NCI-H460 (cell line): ENCODE measurements at regions not wholly inside any gene's neighbourhood (a gene's known extent, or its start where the extent isn't known, plus 50 kb on each side); places are given as distances from the start of the nearest gene placed in this dataset.

Experiments
- DNase-seq: peaks from one replicate; pipeline ENCODE4 v3.0.0-alpha.2; 2016; ENCODE audit warnings: low read depth; ENCODE audit errors: extremely low read depth

DNA sequence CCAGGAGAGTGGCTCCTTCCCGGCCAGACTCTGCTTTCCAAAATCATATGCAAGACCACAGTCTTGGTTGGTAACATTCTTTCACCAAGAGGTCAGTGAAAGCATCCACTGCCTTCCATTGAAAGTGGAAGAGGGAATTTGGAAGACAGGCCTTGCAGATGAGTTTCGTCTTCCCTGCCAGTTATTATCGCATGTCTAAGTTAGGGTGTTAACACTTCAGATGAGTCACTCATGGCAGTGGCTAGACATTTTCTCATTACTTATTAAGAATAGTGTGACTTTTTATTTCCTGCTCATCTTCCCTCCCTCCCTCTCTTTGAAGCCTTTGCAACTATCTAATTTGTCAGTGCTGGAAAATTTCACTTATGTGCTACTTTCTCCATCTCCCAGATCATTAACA lies 102.9 kb upstream of the EPB41L3 start:
- no peak for DNase-seq

DNA sequence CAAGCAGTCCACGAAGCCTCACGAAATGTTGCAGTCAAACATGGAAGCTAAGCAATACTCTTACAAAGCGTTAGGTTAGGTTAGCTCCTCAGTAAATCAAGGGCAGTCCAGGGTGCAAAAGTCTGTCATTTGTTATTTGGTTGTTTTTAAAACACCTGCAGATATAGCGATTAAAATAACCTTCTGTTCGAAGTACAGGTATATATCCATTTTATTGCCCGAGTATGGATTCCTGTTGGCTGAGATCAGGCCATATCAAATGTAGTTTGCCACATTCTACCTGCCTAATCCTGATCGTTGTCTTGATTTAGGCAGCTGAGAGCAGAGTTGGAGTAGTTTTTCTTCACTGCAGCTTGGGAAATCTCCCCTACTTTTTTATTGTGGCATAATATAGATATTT lies 99.5 kb upstream of the EPB41L3 start:
- no peak for DNase-seq

DNA sequence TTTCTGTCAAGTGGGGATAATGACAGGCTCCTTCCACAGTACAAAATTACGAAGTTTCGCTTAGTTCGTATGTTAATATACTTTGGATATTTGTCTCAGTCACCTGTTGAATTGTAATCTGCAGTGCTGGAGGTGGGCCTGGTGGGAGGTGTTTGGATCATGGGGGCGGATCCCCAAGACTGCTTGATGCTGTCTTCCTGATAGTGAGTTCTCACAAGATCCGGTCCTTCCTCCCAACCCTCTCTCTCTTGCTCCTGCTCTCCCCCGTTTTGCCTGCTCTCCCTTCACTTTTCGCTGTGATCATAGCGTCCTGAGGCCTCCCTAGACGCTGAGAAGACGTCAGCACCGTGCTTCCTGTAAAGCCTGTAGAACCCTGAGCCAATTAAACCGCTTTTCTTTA lies 97.1 kb upstream of the EPB41L3 start:
- no peak for DNase-seq

DNA sequence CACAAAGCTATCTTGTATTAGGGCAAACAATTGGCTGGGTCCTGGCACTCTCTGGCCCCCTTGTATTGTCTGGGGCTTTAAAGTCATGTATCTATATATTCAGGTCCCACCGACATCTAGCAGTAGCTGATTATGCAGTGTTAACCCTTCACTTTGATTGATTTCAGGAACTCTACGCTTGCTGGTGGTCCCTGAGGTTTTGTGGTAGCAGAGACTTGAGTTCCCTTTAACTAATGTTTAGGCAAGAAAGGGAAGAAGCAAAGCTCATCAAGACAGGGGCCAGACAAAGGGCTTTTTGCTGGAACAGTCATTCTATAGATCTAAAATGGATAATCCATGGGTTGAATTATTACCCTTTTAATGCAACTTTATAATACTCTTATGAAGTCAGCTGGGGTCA lies 95.3 kb upstream of the EPB41L3 start:
- no peak for DNase-seq

DNA sequence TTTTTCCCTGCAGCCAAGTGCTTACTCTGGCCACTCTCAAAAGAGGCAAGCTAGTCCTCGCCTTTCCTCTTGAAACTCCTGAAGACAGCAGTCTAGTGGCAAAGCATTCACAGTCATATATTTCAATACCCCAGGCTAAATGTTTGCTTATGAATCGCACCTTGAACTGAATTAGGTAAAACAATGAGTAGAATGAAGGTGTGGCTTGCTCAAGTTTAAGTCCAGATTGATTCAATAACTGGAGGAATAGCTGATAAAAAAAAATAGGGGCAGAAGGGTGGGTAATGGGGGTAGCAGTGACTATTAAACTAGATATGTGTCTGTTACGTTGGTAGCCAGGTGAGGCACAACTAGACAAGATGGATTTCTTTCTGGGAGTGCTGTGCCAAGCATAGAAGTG lies 88.2 kb upstream of the EPB41L3 start:
- DNase-seq: no peak

DNA sequence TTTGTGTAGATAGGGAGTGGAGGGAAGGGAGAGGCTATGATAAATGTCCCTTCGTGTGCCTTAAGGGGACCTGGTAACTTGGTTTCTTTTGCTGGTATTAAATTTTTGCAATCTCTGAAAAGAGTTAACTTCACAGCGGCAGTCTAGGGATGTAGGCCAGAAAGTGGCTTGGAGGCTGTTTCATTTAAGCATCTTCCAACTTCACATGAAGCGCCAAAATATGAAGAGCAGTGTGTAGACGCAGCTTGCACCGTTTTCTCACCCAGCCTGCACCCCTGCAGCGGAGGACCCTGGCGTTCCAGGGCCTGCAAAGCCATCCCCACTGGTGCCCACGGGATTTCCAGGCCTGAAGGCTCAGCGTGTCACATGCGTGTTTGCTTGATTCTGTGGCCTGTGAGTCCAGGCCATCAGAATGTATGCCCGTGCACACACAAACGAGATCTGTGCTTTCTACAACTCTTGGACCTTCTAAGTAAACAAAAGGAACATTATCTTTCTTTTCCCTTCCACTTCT lies 87.2 kb upstream of the EPB41L3 start:
- DNase-seq: no peak

DNA sequence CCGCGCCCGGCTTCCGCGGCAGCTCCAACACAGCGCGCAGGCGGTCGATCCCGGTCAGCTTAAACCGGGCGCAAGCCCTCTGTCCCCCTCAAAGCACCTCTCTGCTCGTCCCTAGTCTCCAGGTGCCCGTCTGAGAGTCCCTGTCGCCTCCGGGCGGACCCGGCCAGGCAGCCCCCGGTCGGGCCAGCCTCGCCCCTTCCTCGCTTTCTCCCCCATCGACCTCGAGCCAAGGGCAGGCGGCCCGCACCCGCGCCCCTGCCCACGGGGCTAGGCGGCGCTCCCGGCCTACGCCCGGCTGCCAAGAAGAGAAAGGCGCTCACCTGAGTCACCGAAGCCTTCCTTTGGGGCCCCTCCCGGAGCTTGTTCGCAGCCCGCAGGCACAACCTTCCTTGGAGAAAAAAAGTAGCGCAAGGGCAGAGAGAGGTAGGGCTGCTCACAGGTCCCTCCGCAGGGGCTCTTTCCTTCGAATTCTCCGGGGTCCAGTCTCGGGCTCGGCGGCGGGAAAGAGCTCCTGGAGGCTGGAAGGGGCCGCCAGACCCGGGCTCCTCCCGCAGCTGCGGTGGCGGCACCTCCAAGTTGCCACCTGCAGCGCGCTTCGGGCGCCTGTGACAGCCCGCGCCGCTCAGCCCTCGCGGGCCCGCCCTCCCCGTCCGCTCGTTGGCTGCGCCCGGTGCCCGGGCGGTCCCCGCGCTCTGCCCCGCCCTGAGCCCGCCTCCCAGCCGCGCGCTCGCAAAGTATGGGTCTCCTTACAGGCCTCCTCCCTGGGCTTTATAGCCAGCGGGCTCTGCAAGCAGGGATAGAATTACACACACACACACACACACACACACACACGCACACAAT lies 86.5 kb upstream of the EPB41L3 start:
- peak; percentile 66 for DNase-seq

DNA sequence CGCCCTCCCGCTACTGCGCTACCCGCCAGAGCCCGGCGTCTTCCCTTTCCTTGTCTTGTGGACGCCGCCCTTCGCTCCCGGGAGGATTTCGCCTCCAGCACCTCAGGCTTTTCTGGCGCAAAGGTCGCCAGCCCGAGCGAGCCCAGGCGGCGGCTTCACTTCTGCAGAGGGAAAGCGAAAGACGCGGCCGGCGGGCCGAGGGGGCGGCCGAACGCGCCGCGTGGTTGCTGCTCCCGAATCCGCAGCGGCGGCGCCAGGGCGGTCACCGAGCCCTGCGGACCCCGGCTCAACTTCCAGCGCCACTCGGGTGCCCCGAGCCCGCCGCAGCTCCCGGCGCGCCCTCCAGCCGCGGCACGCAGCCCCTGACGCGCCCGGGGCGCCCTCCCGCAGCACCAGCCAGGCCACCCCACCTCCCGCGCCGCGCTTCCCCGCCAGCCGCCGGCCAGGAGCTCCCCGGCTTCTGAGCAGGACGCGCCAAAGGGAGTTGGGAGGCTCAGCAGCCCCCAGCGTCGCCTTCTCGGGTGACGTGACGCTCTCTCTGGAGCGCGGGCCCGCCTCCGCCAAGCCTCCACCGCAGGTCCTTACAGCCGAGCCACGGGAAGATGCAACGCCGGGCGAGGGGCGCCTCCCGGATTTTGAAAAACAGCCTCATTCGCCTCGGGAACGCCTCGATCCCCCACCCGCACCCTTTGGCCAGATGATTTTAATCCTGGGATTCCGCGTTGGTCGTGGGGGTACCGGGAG lies 84.9 kb upstream of the EPB41L3 start:
- DNase-seq: peak; percentile 16

DNA sequence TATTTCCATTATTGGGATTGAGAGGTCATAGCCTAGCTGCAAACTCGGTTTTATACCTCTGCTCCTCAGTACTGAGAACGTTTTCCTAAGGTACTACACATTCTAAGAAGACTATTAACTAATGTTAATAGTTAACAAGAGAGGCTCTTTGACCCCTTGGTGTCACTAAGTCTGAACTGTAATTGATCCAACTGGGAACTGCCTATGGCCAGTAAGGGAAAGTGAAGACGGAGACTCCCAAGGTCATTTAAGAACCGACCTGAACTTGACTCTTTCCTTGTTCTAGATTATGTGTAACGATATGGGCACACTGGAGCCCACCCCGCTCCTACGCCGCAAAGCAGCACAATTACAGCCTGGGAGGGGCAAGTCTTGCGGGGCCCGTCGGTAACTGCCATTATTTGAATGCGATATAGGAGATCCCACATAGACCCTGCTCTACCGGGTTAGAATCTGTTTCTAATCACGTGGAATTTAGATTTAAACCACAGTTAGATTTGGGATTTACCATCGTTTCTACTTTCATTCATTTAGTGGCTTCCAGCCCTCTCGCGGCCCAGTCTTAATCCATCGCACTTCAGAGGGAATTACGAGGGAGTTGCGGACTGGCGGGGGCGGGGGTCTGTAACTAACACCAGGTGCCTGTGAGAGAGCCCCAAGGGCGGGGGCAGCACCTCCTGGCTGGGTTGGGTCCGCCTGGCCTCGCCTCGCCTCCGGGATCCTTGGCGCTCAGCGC lies 84.1 kb upstream of the EPB41L3 start:
- DNase-seq: no peak

DNA sequence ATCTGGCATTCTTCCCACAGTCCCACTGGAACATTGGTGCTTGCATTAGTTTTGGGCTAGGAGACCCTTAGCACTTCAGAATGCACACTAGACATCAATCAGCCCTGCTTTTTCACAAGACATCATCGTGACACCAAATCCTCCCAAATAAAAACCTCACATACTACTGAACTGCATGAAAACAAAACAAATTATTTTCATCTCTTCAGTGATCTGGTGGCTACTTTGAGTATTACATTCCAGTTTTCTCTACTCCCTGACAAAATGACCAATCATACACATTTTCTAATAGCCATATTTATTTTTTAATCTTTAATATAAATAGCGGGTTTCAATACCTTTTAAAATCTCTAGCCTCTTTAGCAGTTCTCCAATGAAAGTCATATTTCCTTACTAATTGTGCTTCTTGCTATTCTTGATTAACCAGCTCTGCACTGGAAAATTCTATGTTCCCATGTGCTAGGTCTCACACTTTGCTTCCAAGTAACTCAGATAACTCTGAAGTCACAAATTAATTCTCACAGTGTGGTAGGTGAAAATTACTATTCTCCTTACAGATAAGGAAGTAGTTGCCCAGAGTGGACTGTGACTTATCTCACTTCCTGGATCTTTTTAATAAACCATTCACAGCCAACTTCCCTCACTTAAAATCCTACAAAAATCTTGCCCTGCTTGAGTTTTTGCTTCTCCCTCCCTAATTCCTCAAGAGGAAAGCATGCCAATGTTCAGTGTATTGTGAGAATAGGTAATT lies 82.5 kb upstream of the EPB41L3 start:
- DNase-seq: no peak

DNA sequence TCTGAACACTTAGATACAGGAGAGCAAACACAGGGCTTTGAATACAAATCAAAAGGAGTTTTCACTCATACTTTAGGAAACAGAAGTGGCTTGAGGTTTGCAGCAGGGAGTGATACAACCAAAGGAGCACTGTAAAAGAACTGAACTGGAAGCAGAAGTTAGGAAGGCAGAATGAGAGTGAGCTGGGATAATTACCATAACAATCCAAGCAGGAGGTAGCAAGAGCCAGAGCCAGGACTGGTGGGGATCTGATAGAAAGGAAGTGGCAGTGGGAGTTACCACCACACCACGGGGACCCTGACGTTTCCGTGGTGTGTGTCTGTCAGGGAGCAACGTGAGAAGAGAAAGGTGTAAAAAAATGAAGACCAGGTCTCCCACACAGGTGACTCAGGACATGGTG lies 81.3 kb upstream of the EPB41L3 start:
- DNase-seq: no peak

DNA sequence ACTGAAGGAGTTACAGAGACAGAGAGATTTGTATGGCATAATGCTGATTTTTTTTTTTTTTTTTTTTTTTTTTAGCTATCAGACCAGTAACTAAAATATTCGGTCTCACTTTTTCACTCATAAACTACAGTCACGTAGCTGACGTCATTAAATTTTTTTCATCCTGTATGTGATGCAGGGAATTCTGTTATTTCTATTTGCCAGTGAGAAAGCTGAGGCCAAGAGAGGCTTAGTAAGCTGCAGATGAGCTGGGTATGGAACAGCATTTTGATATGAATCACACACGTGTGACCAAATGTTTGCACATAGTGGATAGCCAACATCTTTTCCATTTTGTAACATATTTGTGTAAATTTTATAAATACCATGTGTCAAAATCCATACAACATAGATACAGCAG lies 79.1 kb upstream of the EPB41L3 start:
- DNase-seq: peak; percentile 48

DNA sequence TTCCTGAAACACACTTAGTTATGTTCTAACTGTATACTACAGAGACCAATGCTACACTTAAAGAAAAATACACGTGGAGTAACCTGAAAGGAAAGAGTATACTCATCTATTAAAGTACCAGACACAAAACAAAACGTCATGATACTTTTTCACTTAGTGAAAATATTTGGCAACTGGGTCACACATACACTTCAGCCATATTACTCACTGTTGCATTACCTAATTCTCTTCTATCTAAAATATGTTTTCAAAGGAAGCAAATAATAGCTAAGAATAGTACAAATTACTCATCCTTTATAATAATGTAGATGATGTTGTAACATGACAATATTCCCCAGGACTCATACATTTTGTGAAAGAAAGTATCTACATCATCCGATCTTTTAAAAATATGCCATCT lies 76.5 kb upstream of the EPB41L3 start:
- DNase-seq: peak; percentile 52

DNA sequence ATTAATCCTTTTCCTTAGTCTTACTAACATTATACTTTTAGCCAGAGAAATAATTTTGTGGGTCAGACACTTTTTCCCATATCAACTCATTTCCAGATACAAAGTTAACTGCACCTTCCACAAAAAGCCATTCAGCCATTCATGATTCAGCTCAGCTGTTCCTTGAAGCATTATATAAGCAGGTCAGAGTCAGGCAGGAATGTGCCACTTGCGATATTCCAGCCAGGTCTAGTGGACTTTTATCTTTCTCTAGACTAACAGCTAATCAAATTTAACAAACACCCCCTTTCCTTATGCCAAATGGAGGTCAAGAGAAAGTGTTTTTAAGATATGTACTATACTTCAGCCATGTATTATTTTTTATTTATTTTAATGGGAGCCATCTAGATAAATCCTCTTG lies 75.6 kb upstream of the EPB41L3 start:
- no peak for DNase-seq

DNA sequence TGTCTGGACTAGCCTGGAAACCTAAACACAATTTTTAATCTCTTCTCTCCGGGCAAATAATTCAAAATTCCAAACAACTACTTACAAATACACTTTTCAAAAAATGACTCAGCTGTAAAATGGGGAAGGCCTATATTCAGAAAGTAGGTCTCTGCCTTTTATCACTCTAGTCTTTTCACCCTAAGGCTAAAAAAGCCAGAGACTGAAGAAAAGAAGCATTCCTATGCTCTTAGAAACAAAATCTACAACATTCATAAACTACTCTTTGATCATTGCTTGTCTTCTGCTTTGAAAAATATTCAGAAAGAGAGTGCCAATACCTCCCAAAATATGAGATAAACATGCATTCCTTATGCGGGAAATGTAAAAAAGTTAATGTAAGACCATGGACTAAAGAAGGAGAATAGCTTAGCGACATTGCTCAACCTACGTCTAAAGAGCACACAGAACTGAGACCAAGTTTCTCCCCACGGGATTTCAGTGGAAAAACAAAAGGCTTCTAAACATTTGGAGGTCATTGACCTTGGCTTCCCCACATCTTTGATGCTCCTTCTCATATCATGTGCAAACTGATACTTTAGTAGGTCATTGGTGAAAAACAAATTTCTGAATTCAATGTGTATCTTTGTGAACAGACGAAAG lies 74.4 kb upstream of the EPB41L3 start:
- no peak for DNase-seq

DNA sequence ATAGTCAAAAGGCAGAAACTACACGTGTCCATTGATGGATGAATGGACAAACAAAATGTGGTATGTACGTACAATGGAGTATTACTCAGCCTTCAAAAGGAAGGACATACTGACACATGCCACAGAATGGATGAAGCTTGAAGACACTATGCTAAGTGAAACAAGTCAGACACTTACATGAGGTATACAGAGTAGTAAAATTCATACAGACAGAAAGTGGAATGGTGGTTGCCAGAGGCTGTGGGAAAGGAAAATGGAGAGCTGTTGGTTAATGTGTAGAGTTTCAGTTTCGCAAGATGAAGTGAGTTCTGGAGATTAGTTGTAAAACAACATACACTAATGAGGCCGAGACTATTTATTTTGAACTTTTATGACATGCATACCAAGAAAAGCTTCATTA lies 67.4 kb upstream of the EPB41L3 start:
- no peak for DNase-seq

DNA sequence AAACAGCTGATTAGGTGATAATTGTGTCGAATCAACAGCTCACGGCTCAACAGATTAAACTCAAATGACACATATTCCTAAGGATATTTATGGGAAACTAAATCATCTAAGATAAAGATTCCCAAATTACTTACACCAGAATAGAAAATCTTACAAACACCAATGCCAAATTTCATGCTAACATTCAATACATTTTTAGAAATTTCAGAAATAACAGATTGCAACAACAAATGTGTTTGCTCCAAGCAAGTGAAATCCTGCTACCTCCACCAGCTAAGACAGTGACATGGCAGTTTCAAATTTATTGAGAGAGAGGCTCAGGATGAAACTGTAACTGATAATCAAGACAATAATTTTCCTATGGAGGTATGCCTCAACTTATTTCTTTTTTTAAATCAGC lies 65.0 kb upstream of the EPB41L3 start:
- DNase-seq: no peak

DNA sequence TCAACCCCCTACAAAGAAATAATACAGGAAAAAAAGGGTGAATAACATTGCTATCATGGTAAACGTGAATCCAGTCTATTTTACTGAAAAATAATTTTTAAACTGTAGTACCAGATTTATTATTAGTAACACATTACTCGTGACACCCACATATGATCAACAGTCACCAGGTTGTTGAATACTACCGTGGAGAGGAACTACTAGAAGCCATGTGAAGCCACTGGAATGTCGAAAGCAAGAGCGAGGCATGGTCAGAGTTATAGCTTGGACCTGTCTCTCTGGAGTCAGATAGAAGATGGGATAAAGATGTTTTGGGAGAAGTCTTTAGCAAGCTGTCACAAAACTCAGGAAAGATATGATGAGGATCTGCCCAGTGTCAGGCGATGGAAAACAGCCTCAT lies 63.2 kb upstream of the EPB41L3 start:
- no peak for DNase-seq

DNA sequence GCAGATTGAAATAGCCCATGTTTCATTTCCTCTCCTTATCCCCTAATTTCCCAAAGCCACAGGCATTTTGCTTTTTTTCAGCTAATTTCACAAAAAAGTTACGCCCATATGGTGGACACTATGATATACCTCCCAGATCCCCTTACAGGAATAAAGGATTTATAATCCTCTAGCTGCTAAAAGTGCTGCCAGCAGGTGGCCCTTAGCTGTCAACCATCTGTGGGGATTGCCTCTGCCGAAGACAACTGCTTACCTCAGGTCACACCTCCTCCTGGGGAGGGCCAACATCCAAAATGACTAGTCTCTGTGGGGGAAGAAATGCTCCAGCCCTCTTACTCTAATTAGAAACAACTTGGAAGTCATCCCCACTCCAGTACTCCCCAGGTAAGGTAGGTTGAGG lies 61.0 kb upstream of the EPB41L3 start:
- no peak for DNase-seq

DNA sequence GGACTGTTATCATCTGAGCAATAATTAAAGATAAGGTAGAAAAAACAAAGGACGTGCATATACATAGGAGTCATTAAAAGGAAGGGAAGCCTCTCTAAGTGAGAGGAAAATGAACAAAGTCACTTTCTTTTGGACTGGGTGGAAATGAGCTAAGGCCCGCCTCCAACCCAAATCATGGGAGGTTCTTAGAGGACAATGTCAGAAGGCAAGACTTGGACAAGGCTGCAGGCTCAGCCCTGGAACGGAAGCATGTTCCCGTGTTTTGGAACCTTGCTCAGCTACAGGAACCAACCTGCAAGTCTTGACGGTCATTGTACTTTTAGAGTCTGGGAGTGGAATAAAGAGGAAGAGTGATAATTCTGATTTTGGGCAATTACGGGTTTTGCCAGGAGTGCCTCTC lies 59.4 kb upstream of the EPB41L3 start:
- DNase-seq: no peak
